ENCODE measurements at regions not wholly inside any gene's neighbourhood (a gene's known extent, or its start where the extent isn't known, plus 50 kb on each side); places are given as distances from the start of the nearest gene placed in this dataset.

GRCh38 chr2:221876016-221876415 lies 303.9 kb upstream of the EPHA4 start:
- TF ChIP-seq CTCF (IDR thresholded peaks at IDR 0.05; ENCODE audit: low read length): no peak
- no peak for TF ChIP-seq EZH2 (IDR thresholded peaks at IDR 0.05; ENCODE audit: borderline replicate concordance, low read length)
